Heart left ventricle (tissue), 16 donors: ENCODE measurements at regions not wholly inside any gene's neighbourhood (a gene's known extent, or its start where the extent isn't known, plus 50 kb on each side); places are given as distances from the start of the nearest gene placed in this dataset.

ENCODE experiments used
- ATAC-seq, 4 donors: fragments of 200-7000 bp; cut with Tn5 transposase; one replicate each; pipeline ENCODE4 v1.9.1; 2020 to 2022; ENCODE audit warnings: moderate library complexity in 4 of 4, mild to moderate bottlenecking in 3 of 4, moderate number of reproducible peaks in 1 of 4
- DNase-seq, 5 donors: peaks; one replicate each; pipeline ENCODE4 v3.0.0-alpha.2; 2020
- H3K27ac ChIP-seq, 12 donors: fragments of 200-600 bp; sonication (generic) in 4 of 12; one replicate each; pipeline versions ENCODE4 v1.5.0 to v1.8.0; 2016 to 2022; ENCODE audit warnings: mild to moderate bottlenecking in 2 of 12
- H3K27me3 ChIP-seq, 9 donors: fragments of 200-600 bp; sonication (generic) in 2 of 9; one replicate each; pipeline versions ENCODE4 v1.5.1 to v1.8.0; 2016 to 2022; ENCODE audit warnings: mild to moderate bottlenecking in 3 of 9
- H3K36me3 ChIP-seq, 9 donors: fragments of 200-600 bp; sonication (generic) in 2 of 9; one replicate each; pipeline versions ENCODE4 v1.5.0 to v1.8.0; 2018 to 2022; ENCODE audit warnings: mild to moderate bottlenecking in 2 of 9
- H3K4me1 ChIP-seq, 12 donors: fragments of 200-600 bp; sonication (generic) in 4 of 12; one replicate each; pipeline versions ENCODE4 v1.5.0 to v1.8.0; 2016 to 2022; ENCODE audit warnings: mild to moderate bottlenecking in 3 of 12
- H3K4me3 ChIP-seq, 12 donors: fragments of 200-600 bp; sonication (generic) in 4 of 12; one replicate each; pipeline versions ENCODE4 v1.5.0 to v1.8.0; 2017 to 2022; ENCODE audit warnings: mild to moderate bottlenecking in 9 of 12, moderate library complexity in 4 of 12
- H3K9me3 ChIP-seq, 12 donors: fragments of 200-600 bp; sonication (generic) in 4 of 12; one replicate each; pipeline versions ENCODE4 v1.5.0 to v1.8.0; 2016 to 2022; ENCODE audit warnings: mild to moderate bottlenecking in 1 of 12
- POLR2A ChIP-seq, 2 donors: fragments of 450-650 bp; IDR thresholded peaks; one replicate each; pipeline ENCODE4 v1.6.1; 2017; ENCODE audit warnings: antibody characterized with exemption in 2 of 2, mild to moderate bottlenecking in 2 of 2, moderate library complexity in 2 of 2
- WGBS, 4 donors: extraction: QIAGEN DNeasy Blood & Tissue Kit in 2 of 4; methylation state at CpG; one replicate each; pipeline versions ENCODE4 v1.1.5 to v1.1.7; 2013 to 2018; 5-methylcytosine and 5-hydroxymethylcytosine counted together
- intact Hi-C, 10 donors: fragments of 100-400 bp; cut with DNase I; formaldehyde crosslinking; loops; one replicate each; pipeline versions ENCODE4 v1.11.1 to v1.14.2; 2022
- TF ChIP-seq, protein P1 (sequence below), 12 donors: fragments of 200-600 bp; sonication (generic) in 4 of 12; IDR thresholded peaks; one replicate each; pipeline versions ENCODE4 v1.5.0 to v1.8.0; 2018 to 2022; ENCODE audit warnings: antibody characterized with exemption in 12 of 12, mild to moderate bottlenecking in 5 of 12
- donor health status: ischemic (EF 13 %, LVEDD 7.1; RV severe dilation, severe dysfunction).
- donor health status: healthy with polysubstance abuse.
- donor health status: DM: no; HTN: yes; CAD: no.
- donor health status: DM: no; HTN: no; CAD: no.
- donor health status: ischemic (EF 25% LVEDD 6.9; RV normal size, moderate dysfunction).
- donor health status: ischemic (EF 25% LVEDD 5.7; RV mildly dilated, moderate dysfunction).
- donor health status: healthy.
- donor health status: DM: yes; HTN: yes; CAD: no.
- donor health status: ischemic (EF 35%, LVEDD 5.7; RV mildly dilated, moderate dysfunction).
- donor health status: nonischemic (EF 11% LVEDD 7.7; RV severe dilation, severe dysfunction).
- donor health status: DM: yes; HTN: yes; CAD: no.
- donor health status: PGD.
- donor health status: ischemic (EF 29% LVEDD 5.4; RV normal size, mild dysfunction).
- donor health status: nonischemic (EF 23%, LVEDD 6.1; RV moderate dilation, normal function).

DNA sequence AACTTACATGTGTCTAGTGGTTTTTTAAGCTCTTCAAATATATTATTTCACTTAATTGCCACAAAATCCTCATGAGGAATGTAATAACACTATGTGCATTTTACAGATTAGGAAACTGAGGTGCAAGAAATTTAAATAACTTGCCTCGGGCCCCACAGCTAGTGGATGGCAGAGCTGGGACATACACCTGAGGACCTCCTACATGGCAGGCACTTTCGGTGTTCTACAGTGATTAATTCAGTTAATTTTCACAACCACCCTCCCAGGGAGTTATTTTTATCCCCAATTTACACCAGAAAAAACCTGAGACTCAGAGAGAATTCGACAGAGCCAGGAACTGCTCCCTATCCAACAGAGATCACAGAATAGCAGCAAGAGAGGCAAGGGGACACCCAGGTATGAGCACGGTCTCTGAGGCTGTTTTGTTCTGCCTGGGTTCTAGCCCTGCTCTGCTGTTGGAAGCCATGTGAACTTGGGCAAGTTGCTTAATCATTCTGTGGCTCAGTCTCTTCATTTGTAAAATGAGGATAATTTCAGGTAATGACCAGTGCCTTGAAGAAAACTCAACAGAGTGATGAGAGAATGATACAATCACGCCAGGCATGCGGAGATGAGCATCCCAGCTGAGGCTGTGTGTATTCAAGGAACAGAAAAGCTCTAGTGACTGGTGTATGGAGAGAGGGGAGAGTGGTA, 82.3 kb downstream of the MYCN start:
- H3K36me3 ChIP-seq: no peaks in the 10 kb centered on the region
- H3K4me3 ChIP-seq: no peak overlapping the region
- WGBS, 4 donors: 67 to 75% (median 74%) methylated on average over 6 of the region's 6 CpGs
- ATAC-seq: no peak
- no peak for DNase-seq
- intact Hi-C loops: no loop called here
- H3K27me3 ChIP-seq: peaks cover 0 to 22% (median 3%) of the 10 kb centered on the region in 9 donors
- TF ChIP-seq, protein P1, sequence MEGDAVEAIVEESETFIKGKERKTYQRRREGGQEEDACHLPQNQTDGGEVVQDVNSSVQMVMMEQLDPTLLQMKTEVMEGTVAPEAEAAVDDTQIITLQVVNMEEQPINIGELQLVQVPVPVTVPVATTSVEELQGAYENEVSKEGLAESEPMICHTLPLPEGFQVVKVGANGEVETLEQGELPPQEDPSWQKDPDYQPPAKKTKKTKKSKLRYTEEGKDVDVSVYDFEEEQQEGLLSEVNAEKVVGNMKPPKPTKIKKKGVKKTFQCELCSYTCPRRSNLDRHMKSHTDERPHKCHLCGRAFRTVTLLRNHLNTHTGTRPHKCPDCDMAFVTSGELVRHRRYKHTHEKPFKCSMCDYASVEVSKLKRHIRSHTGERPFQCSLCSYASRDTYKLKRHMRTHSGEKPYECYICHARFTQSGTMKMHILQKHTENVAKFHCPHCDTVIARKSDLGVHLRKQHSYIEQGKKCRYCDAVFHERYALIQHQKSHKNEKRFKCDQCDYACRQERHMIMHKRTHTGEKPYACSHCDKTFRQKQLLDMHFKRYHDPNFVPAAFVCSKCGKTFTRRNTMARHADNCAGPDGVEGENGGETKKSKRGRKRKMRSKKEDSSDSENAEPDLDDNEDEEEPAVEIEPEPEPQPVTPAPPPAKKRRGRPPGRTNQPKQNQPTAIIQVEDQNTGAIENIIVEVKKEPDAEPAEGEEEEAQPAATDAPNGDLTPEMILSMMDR (IDR thresholded peaks at IDR 0.05): no peak
- TF ChIP-seq POLR2A (IDR thresholded peaks at IDR 0.05): no peak
- no peak overlapping the region for H3K27ac ChIP-seq
- no peaks in the 10 kb centered on the region for H3K9me3 ChIP-seq
- no peaks in the 10 kb centered on the region for H3K4me1 ChIP-seq

DNA sequence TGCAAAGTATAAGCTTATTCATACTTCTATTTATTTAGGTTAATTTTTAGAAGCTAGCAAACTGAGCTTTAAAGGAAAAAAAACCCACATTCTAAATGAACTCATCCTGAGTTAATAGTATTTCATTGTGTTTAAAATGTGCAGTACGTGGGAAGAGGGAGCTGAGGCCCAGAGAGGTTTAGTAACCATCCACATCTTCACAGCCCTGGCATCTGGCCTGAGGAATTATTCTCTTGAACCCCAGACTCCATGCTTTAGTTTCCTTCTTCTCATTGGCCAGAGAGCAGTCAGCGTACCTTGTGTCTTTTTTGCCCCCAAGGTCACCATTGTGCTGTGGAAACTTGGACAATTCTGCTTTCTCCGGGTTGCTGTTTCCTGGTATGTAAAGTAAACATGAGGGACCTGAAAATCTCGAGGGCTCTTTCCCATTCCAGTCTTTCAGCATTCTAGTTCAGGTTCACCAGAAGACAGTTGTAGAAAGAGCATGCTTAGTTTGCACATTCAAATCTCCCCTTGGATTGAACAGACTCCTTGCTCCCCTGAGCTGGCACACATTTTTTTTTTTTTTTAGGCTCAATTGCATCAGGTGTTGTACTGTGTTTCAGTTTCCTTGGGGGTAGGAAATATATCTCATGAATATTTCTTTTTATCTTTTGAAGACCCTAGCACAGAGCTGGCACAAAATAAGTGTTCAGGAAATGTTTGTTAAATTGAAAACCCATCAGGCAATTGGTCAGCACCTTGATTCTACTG, 81.4 kb downstream of the MYCN start:
- peaks cover 0 to 27% (median 3%) of the 10 kb centered on the region in 9 donors for H3K27me3 ChIP-seq
- DNase-seq (no peak), ATAC-seq (no peak)
- WGBS, 4 donors: 54 to 63% (median 61%) methylated on average over 4 of the region's 4 CpGs
- intact Hi-C loops: no loop called here
- no peak overlapping the region for H3K27ac ChIP-seq
- H3K9me3 ChIP-seq: no peaks in the 10 kb centered on the region
- no peaks in the 10 kb centered on the region for H3K36me3 ChIP-seq
- no peak for TF ChIP-seq POLR2A (IDR thresholded peaks at IDR 0.05)
- TF ChIP-seq, protein P1 (IDR thresholded peaks at IDR 0.05): no peak
- H3K4me1 ChIP-seq: no peaks in the 10 kb centered on the region
- H3K4me3 ChIP-seq: no peak overlapping the region

DNA sequence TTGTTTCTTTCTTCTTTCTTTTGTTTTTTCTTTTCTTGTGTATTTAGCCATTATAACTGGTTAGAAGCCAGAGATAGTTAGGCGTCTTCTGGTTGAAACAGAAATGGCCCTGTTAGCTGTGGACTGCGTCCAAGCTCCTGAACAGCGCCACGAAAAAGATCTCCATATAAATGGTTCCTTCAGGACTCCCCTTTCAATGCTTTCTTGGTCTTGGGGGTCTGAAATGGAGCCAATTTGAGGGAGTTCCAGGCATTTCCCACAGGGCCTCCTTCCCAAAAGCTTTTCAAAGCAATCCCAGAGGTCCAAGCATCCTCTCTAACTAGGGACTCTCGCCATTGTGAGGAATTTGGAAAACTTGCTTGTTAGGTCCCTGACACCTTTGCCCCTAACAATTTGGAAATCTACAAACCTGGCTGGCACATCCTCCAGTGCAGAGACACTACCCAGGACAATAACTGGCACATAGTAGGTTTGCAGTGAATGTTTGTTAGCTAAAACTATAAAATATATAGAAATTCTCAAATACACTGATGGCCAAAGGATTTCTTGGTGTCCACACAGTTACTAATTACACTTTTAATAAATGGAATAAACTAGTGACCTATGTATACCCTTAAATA, 80.1 kb downstream of the MYCN start:
- WGBS, 4 donors: 78 to 88% (median 84%) methylated on average over 5 of the region's 5 CpGs
- DNase-seq (no peak), ATAC-seq (no peak)
- no peaks in the 10 kb centered on the region for H3K9me3 ChIP-seq
- H3K36me3 ChIP-seq: no peaks in the 10 kb centered on the region
- H3K27me3 ChIP-seq: peaks cover 0 to 30% (median 3%) of the 10 kb centered on the region in 9 donors
- H3K27ac ChIP-seq: no peak overlapping the region
- no peak for TF ChIP-seq POLR2A (IDR thresholded peaks at IDR 0.05)
- TF ChIP-seq, protein P1 (IDR thresholded peaks at IDR 0.05): no peak
- intact Hi-C loops: no loop called here
- no peaks in the 10 kb centered on the region for H3K4me1 ChIP-seq
- no peak overlapping the region for H3K4me3 ChIP-seq
